ENCODE measurements at regions not wholly inside any gene's neighbourhood (a gene's known extent, or its start where the extent isn't known, plus 50 kb on each side); places are given as distances from the start of the nearest gene placed in this dataset.

GRCh38 chr3:109897734-109898133 is 560.4 kb upstream of the DPPA4 start (continued):
- TF ChIP-seq THAP7 (CRISPR knock-in tag; IDR thresholded peaks at IDR 0.05) (no peak), RNF219 (CRISPR knock-in tag; IDR thresholded peaks at IDR 0.05) (no peak)

GRCh38 chr3:109899925-109900324 is 562.6 kb upstream of the DPPA4 start:
- in situ Hi-C loops (cut with MboI) (no loop called here), intact Hi-C loops (cut with micrococcal nuclease) (no loop called here)
- ATAC-seq (no peak), FAIRE-seq (no peak), DNase-seq (ENCODE audit: extremely low read depth in 1 of 4, low spot score in 3 of 4) (no peak)
- ChIA-PET POLR2A (interaction anchor here (0.7 kb wide), 1 partner anchor 93 kb away, joined by 3 read pairs; no protein-coding TSS in a partner anchor), CTCF (ENCODE audit: low intra/inter-chr PET ratio) (no interaction called here)
- Histone ChIP-seq H3K79me2 (ENCODE audit: control insufficient read depth, insufficient read depth, low read length) (no peaks in the 10 kb centered on the region), H3K4me3 (no peak overlapping the region), H3K27me3 (ENCODE audit: control insufficient read depth in 2 of 2, insufficient read depth in 2 of 2, low read length in 2 of 2) (no peaks in the 10 kb centered on the region), H3K9me1 (ENCODE audit: control insufficient read depth, insufficient read depth, low read length) (no peaks in the 10 kb centered on the region), H3K9me3 (replicated peaks; ENCODE audit: control insufficient read depth, insufficient read depth, low read depth, low read length) (no peaks in the 10 kb centered on the region), H3K36me3 (ENCODE audit: control insufficient read depth, insufficient read depth, low read length) (no peaks in the 10 kb centered on the region), H3K4me2 (ENCODE audit: insufficient read depth, low read length) (no peak overlapping the region), H3K4me1 (replicated peaks in 1 of 2; ENCODE audit: control insufficient read depth in 2 of 2, insufficient read depth in 2 of 2, low read length in 2 of 2) (no peaks in the 10 kb centered on the region), H3K27ac (ENCODE audit: extremely low read depth, low read depth, low read length) (no peak overlapping the region), H4K20me1 (replicated peaks; ENCODE audit: control insufficient read depth, insufficient read depth, low read length) (no peaks in the 10 kb centered on the region), H2AFZ (ENCODE audit: low read depth, low read length) (no peak overlapping the region), H3K9ac (ENCODE audit: insufficient read depth in 1 of 2, low read depth in 2 of 2, low read length in 2 of 2) (no peak overlapping the region)
- 0% methylated on average over 2 of the region's 2 CpGs for WGBS (ENCODE audit: insufficient coverage, low coverage, missing lambda C conversion rate)
- TF ChIP-seq MYBL2 (IDR thresholded peaks at IDR 0.05; ENCODE audit: low read depth) (no peak), MYBL2 (CRISPR knock-in tag; IDR thresholded peaks at IDR 0.05; ENCODE audit: borderline replicate concordance) (no peak), ATF7 (IDR thresholded peaks at IDR 0.05) (no peak), PTTG1 (tag; IDR thresholded peaks at IDR 0.05; ENCODE audit: low read depth) (no peak), ZNF23 (CRISPR knock-in tag; IDR thresholded peaks at IDR 0.05) (no peak), FOSL1 (tag; conservative IDR thresholded peaks at IDR 0.05) (no peak), FOXM1 (IDR thresholded peaks at IDR 0.05; ENCODE audit: low read depth) (no peak), FOXM1 (CRISPR knock-in tag; IDR thresholded peaks at IDR 0.05; ENCODE audit: low read depth) (no peak), TAF15 (IDR thresholded peaks at IDR 0.05; ENCODE audit: low read depth, low read length) (no peak), PML (IDR thresholded peaks at IDR 0.05; ENCODE audit: low read length) (no peak), SMAD3 (CRISPR knock-in tag; conservative IDR thresholded peaks at IDR 0.05) (no peak), TRIM24 (IDR thresholded peaks at IDR 0.05) (no peak), ZNF3 (CRISPR knock-in tag; IDR thresholded peaks at IDR 0.05) (no peak), NCOA2 (IDR thresholded peaks at IDR 0.05; ENCODE audit: partially characterized antibody in 2 of 2) (no peak)
- BruUV-seq (replicated peaks) = no TSS peak

Data from K562 (cell line).